Heart left ventricle (tissue), 13 donors: ENCODE measurements at regions not wholly inside any gene's neighbourhood (a gene's known extent, or its start where the extent isn't known, plus 50 kb on each side); places are given as distances from the start of the nearest gene placed in this dataset.

ENCODE experiments used
- POLR2A ChIP-seq, 2 donors: fragments of 450-650 bp; IDR thresholded peaks; one replicate each; pipeline ENCODE4 v1.6.1; 2017; ENCODE audit warnings: antibody characterized with exemption in 2 of 2, mild to moderate bottlenecking in 2 of 2, moderate library complexity in 2 of 2
- TF ChIP-seq, protein P1 (sequence below), 12 donors: fragments of 200-600 bp; sonication (generic) in 4 of 12; IDR thresholded peaks; one replicate each; pipeline versions ENCODE4 v1.5.0 to v1.8.0; 2018 to 2022; ENCODE audit warnings: antibody characterized with exemption in 12 of 12, mild to moderate bottlenecking in 5 of 12
- donor health status: ischemic (EF 13 %, LVEDD 7.1; RV severe dilation, severe dysfunction).
- donor health status: DM: no; HTN: yes; CAD: no.
- donor health status: DM: no; HTN: no; CAD: no.
- donor health status: ischemic (EF 25% LVEDD 6.9; RV normal size, moderate dysfunction).
- donor health status: ischemic (EF 25% LVEDD 5.7; RV mildly dilated, moderate dysfunction).
- donor health status: ischemic (EF 35%, LVEDD 5.7; RV mildly dilated, moderate dysfunction).
- donor health status: nonischemic (EF 11% LVEDD 7.7; RV severe dilation, severe dysfunction).
- donor health status: DM: yes; HTN: yes; CAD: no.
- donor health status: PGD.
- donor health status: ischemic (EF 29% LVEDD 5.4; RV normal size, mild dysfunction).
- donor health status: nonischemic (EF 23%, LVEDD 6.1; RV moderate dilation, normal function).

GRCh38 chr4:38416450-38417014 is 247.5 kb upstream of the KLF3 start:
- TF ChIP-seq, protein P1, sequence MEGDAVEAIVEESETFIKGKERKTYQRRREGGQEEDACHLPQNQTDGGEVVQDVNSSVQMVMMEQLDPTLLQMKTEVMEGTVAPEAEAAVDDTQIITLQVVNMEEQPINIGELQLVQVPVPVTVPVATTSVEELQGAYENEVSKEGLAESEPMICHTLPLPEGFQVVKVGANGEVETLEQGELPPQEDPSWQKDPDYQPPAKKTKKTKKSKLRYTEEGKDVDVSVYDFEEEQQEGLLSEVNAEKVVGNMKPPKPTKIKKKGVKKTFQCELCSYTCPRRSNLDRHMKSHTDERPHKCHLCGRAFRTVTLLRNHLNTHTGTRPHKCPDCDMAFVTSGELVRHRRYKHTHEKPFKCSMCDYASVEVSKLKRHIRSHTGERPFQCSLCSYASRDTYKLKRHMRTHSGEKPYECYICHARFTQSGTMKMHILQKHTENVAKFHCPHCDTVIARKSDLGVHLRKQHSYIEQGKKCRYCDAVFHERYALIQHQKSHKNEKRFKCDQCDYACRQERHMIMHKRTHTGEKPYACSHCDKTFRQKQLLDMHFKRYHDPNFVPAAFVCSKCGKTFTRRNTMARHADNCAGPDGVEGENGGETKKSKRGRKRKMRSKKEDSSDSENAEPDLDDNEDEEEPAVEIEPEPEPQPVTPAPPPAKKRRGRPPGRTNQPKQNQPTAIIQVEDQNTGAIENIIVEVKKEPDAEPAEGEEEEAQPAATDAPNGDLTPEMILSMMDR (IDR thresholded peaks at IDR 0.05) = no peak
- no peak for TF ChIP-seq POLR2A (IDR thresholded peaks at IDR 0.05)
